LoVo (cell line): ENCODE measurements at regions not wholly inside any gene's neighbourhood (a gene's known extent, or its start where the extent isn't known, plus 50 kb on each side); places are given as distances from the start of the nearest gene placed in this dataset.
"Not testable (repeated sequence)": the region's sequence is repeated elsewhere in the genome, so short reads cannot be mapped to it uniquely, and the experiment has no call there.

ENCODE experiments used
- DNase-seq: peaks from one replicate; pipeline ENCODE4 v3.0.0-alpha.2; 2016; ENCODE audit warnings: low spot score

DNA sequence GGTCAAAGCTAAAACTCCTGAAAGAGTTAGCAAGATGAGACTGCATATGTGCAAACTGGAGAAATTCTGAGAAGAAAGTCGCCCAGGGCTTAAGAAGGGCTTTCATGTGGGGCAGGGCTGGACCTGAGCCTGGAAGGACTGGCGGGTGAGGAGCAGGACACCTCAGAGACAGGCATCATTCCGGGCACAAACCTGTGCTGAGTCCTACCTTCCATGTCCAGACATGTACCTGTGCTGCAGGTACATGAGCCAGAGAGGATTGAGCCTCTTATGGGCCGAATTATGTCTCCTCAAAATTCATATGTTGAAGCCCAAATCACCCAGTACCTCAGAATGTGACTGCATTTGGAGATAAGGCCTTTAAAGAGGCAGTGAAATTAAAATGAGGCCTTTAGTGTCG, 171.0 kb downstream of the QRSL1 start:
- no peak for DNase-seq

GRCh38 chr6:106799031-106799894, 169.9 kb downstream of the QRSL1 start:
- DNase-seq = peak; percentile 68

GRCh38 chr6:106797186-106797585, 167.8 kb downstream of the QRSL1 start:
- DNase-seq = no peak

DNA sequence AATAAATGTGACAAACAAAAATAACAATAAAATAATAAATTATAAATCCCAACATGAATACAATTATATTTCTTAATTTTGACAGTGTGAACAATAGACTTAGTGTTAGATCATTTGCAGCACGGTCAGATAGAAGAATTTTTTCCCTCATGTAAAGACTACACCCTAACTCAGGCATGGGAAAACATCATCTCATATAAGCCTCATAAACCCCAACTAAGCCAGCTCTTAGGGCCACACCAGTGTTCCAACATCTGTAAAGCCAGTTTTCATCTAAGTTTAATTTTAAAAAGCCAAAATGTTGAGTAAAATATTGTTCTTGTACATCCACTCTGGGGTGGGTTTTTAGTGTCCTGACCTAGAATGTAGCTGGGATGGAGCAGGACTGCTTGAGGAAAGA, 167.4 kb downstream of the QRSL1 start:
- no peak for DNase-seq

GRCh38 chr6:106794129-106794528, 164.8 kb downstream of the QRSL1 start:
- DNase-seq = no peak

GRCh38 chr6:106792536-106793236, 163.3 kb downstream of the QRSL1 start:
- DNase-seq = no peak

DNA sequence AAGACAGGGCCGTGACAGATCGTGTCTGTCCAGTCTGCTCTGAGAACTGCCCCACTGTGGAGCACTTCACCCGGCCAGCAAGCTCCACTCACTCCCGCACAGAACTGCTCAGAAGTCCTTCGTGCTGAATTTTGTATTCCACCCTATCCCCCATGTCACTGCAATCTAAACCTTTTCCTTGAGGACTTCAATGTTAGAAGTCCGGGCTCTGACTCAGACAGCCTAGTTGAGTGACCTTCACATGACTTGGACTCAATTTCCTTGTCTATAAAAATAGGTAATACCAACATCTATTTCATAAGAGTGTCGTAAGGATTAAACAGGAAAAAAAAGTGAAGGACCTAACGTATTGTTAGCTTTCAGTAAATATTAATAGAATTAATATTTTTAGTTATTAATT, 161.6 kb downstream of the QRSL1 start:
- DNase-seq = no peak

- DNase-seq = no peak
These were observed 160.9 kb downstream of the QRSL1 start for GRCh38 chr6:106790149-106790770.

GRCh38 chr6:106789428-106790148, 160.2 kb downstream of the QRSL1 start:
- DNase-seq = no peak

GRCh38 chr6:106788761-106789160, 159.4 kb downstream of the QRSL1 start:
- no peak for DNase-seq

- DNase-seq = no peak
These were observed 158.2 kb downstream of the QRSL1 start for GRCh38 chr6:106787327-106788196.

GRCh38 chr6:106785298-106785697, 155.9 kb downstream of the QRSL1 start:
- DNase-seq = no peak

GRCh38 chr6:106783640-106784566, 154.5 kb downstream of the QRSL1 start:
- DNase-seq = peak; percentile 61

GRCh38 chr6:106782536-106783285, 153.3 kb downstream of the QRSL1 start:
- DNase-seq = no peak

GRCh38 chr6:106779552-106779951, 150.2 kb downstream of the QRSL1 start:
- not testable (repeated sequence) for DNase-seq

GRCh38 chr6:106778943-106779342, 149.6 kb downstream of the QRSL1 start:
- no peak for DNase-seq

DNA sequence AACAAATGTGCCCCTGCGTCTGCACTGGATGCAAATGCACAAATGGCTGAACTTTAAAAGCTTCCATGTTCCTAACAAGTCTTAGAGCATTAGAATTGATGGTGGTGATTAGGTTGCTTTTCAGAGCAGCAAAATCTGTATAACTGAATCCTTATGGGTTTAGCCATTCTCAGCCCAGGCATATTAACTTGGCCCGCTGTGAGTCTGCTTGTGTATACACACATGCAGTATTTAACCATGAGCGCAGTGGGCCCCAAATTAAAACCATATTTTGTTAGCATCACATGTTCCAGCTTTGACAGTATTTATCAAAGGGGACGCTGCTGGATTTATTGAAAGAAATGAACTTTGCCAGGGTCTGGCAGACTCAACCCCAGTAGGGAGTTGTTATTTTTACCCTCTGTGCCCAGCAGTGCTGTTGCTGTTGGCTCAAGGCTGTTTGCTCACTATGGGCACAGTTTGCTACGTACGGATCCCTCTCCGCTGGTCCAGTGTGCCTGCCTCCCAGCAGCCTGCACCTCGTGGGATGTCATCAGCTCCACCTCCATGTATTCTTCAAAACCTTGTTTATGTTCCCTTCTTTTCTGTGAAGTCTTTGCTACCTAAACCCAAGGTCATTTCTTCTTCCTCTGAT, 144.7 kb downstream of the QRSL1 start:
- no peak for DNase-seq

GRCh38 chr6:106773522-106773921, 144.1 kb downstream of the QRSL1 start:
- DNase-seq = no peak
